PFSK-1 (cell line): ENCODE measurements at regions not wholly inside any gene's neighbourhood (a gene's known extent, or its start where the extent isn't known, plus 50 kb on each side); places are given as distances from the start of the nearest gene placed in this dataset.

ENCODE experiments used
- POLR2AphosphoS5 ChIP-seq: IDR thresholded peaks from 2 replicates; pipeline ENCODE4 v1.6.1; 2012; ENCODE audit warnings: low read depth, mild to moderate bottlenecking, control low read depth, low read length, moderate library complexity
- REST ChIP-seq, 2 experiments: IDR thresholded peaks; 2 replicates each; pipeline versions ENCODE4 v1.6.1 to v1.8.0; 2011 to 2012; ENCODE audit warnings: low read depth in 2 of 2, low read length in 2 of 2, control low read depth in 1 of 2, inconsistent platforms in 1 of 2, mild to moderate bottlenecking in 1 of 2, moderate library complexity in 1 of 2; ENCODE audit not compliant: insufficient read depth in 1 of 2
- SIN3A ChIP-seq: IDR thresholded peaks from 2 replicates; pipeline ENCODE4 v1.6.1; 2012; ENCODE audit warnings: mild to moderate bottlenecking, low read length, moderate library complexity, borderline replicate concordance; ENCODE audit not compliant: insufficient read depth
- TAF1 ChIP-seq: IDR thresholded peaks from 2 replicates; pipeline ENCODE4 v1.6.1; 2012; ENCODE audit warnings: low read length, control low read depth, borderline replicate concordance; ENCODE audit not compliant: insufficient read depth

- TF ChIP-seq TAF1 (no peak), POLR2AphosphoS5 (no peak), REST (IDR thresholded peaks at IDR 0.05; ENCODE audit: insufficient read depth in 1 of 2, low read depth in 2 of 2, low read length in 2 of 2) (no peak), SIN3A (no peak)
Observed at GRCh38 chr10:62639144-62639543, 165.4 kb upstream of the ADO start.
